ENCODE measurements at regions not wholly inside any gene's neighbourhood (a gene's known extent, or its start where the extent isn't known, plus 50 kb on each side); places are given as distances from the start of the nearest gene placed in this dataset.
A peak's percentile ranks its signal among the peaks of the same experiment; 100 is the strongest.

DNA sequence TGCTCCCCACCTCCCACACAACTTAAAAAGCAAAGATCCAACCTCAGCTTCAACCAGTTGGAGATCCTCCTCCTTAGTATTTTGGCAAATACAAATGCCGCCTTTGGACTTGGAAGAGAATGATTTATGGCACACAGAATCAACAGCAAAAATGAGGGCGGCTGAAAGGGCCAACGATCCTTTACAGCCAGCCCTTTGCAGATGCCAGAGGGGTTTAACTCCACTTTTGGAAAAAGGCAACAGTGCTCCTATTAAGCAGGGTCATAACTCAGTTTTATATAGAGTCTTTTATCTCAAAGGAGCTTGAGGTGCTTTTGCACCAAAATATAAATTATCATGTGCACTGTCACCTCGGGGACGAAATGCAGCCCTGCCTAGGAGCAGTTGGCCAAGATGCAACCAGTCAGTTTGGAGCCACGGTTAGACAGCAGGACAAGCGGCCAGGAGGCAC is 56.7 kb upstream of the JCAD start:
- DNase-seq: no peak

DNA sequence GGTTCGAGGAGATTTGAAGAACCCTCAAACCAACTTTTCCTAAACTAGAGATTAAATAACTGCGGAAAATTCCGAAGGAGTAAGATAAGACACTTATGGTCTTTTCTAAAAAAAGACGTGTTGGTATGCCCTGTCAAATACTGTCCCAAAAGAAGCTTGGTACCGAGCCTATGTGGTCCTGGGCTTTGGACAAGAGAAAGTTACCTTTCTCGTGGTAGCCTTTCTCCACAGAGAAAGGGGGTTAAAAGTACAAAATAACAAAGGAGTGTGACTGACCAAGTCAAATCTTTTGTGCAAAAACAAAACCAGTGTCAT is 56.2 kb upstream of the JCAD start:
- DNase-seq: no peak

DNA sequence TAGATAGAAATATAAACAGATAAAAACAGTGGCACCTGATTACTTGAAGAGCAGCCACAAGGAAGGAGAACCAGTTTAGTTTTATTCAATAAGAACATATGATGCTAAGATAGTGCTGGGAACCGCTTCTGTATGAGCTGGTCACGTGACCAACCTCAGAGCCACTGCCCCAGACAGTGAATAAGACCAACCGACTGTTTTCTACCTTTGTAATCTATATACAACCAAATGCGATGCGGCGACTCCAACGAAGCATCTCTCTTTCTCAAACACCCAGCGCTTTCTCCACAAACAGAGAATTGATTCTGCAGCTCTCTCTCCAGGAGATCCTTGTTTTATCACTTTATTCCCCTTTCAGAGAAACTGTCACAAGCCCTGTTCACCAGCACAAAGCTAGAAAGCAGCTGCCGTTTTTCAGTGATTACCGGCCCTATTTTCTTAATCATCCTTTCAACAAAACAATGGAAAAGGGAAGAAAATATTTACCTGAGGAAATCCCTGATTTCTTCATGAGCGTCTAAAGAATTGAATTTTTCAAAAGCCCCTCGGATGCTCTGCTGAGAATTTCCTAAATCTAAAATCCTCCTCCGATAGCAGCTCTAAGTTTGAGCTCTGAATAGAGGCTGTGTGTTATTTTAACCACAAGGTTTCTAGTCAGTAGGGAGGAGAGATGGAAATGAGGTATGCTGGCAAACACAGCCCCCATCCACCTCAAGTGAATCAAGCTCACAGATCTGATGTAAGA is 55.7 kb upstream of the JCAD start:
- peak; percentile 1 for DNase-seq

DNA sequence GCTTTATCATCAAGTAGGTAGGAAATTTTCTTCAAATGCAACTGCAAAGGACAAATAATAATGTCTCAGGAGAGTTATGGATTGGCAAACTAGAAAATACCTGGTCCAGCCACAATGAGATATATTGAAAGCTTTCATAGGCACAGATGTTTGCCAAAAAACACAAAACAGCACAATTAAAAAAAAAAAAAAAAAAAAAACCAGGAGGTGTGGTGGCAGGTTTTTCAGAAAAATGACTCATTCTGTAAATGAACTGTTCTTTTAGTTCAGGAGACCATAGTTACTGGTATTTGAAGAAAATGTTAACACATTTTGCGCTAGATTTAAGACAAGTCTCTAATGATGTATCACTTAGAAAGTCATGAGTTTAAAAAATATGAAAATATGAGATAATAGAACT is 55.0 kb upstream of the JCAD start:
- no peak for DNase-seq

DNA sequence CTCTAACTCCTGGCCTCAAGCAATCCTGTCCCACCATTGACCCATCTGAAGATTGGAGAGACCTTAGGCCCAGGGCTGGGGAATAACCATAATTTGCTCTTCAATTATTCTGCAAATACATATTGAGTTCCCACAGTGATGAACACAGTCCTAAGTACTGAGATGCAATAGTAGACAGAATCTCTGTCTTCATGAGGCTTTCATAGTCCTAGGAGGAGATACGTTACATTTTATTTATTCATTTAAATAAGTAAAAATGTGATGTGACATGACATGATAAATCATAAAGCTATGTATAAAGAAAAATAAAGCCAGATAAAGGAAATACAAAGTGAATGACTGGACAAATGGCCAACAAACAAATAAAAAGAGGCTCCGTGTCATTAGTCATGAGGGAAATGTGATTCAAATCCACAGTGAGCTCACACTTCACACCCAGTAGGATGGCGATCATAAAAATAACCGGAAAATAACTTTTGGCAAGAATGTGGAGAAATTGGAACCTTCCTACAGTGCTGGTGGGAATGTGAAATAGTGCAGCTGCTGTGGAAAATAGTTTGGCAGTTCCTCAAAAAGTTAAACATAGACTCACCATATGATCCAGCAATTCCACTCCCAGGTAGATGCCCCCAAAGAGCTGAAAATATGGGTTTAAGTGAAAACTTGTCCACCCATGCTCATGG is 52.1 kb upstream of the JCAD start:
- DNase-seq: no peak

All from midbrain (tissue), 1 donor.